CD4-positive, alpha-beta memory T cell (primary cell): ENCODE measurements at regions not wholly inside any gene's neighbourhood (a gene's known extent, or its start where the extent isn't known, plus 50 kb on each side); places are given as distances from the start of the nearest gene placed in this dataset.

ENCODE experiments used
- CTCF ChIA-PET: fragments of 350-600 bp; sonication (Branson Sonifier 250); formaldehyde crosslinking; loops from one replicate; lab custom pipeline; 2021; ENCODE audit warnings: inconsistent platforms; ENCODE audit not compliant: partially characterized antibody; lab: Charles Lee
- POLR2A ChIA-PET: fragments of 350-600 bp; sonication (Branson Sonifier 250); formaldehyde crosslinking; loops from one replicate; lab custom pipeline; 2021; ENCODE audit not compliant: partially characterized antibody; lab: Charles Lee
- DNase-seq, 5 donors: peaks; one replicate each; pipeline versions ENCODE4 v3.0.0 to v3.0.0-alpha.2; 2020 to 2022; ENCODE audit warnings: mixed read lengths in 1 of 5
- H3K27ac ChIP-seq: one replicate; pipeline ENCODE4 v1.7.0; 2013; ENCODE audit warnings: low read depth, low read length
- H3K27me3 ChIP-seq: 2 replicates; pipeline ENCODE4 v1.7.0; 2013; ENCODE audit warnings: mild to moderate bottlenecking, low read length, moderate library complexity; ENCODE audit not compliant: insufficient read depth
- H3K36me3 ChIP-seq: 2 replicates; pipeline ENCODE4 v1.7.0; 2013; ENCODE audit warnings: mild to moderate bottlenecking, low read length, moderate library complexity; ENCODE audit not compliant: insufficient read depth
- H3K4me1 ChIP-seq: 2 replicates; pipeline ENCODE4 v1.7.0; 2013; ENCODE audit warnings: mild to moderate bottlenecking, low read length, moderate library complexity; ENCODE audit not compliant: insufficient read depth
- H3K4me3 ChIP-seq, 2 donors: one replicate each; pipeline ENCODE4 v1.7.0; 2013; ENCODE audit warnings: low read length in 2 of 2, mild to moderate bottlenecking in 1 of 2
- H3K9me3 ChIP-seq, 2 donors: one replicate each; pipeline ENCODE4 v1.7.0; 2013; ENCODE audit warnings: low read length in 2 of 2, control low read depth in 1 of 2; ENCODE audit not compliant: control insufficient read depth in 1 of 2
- H3K27ac Mint-ChIP-seq, 7 donors: one replicate each; pipeline ENCODE4 v1.8.0; 2020 to 2021; ENCODE audit warnings: mixed read lengths in 7 of 7, mild to moderate bottlenecking in 6 of 7, inconsistent platforms in 3 of 7, moderate library complexity in 3 of 7
- H3K27me3 Mint-ChIP-seq, 2 donors: one replicate each; pipeline ENCODE4 v1.8.0; 2020 to 2021; ENCODE audit warnings: mixed read lengths in 2 of 2
- H3K36me3 Mint-ChIP-seq, 2 donors: one replicate each; pipeline ENCODE4 v1.8.0; 2020 to 2021; ENCODE audit warnings: mixed read lengths in 2 of 2, inconsistent platforms in 1 of 2, mild to moderate bottlenecking in 1 of 2
- H3K4me1 Mint-ChIP-seq, 4 donors: one replicate each; pipeline ENCODE4 v1.8.0; 2020 to 2021; ENCODE audit warnings: mixed read lengths in 4 of 4, mild to moderate bottlenecking in 1 of 4
- H3K4me3 Mint-ChIP-seq, 8 donors: one replicate each; pipeline ENCODE4 v1.8.0; 2020 to 2021; ENCODE audit warnings: mixed read lengths in 8 of 8, mild to moderate bottlenecking in 7 of 8, moderate library complexity in 6 of 8, inconsistent platforms in 3 of 8
- H3K9me3 Mint-ChIP-seq, 8 donors: one replicate each; pipeline ENCODE4 v1.8.0; 2020 to 2021; ENCODE audit warnings: mixed read lengths in 8 of 8, mild to moderate bottlenecking in 5 of 8, inconsistent platforms in 3 of 8, moderate library complexity in 1 of 8
- intact Hi-C: fragments of 100-400 bp; cut with micrococcal nuclease; formaldehyde crosslinking; loops from one replicate; pipeline ENCODE4 v1.15.1; 2023

DNA sequence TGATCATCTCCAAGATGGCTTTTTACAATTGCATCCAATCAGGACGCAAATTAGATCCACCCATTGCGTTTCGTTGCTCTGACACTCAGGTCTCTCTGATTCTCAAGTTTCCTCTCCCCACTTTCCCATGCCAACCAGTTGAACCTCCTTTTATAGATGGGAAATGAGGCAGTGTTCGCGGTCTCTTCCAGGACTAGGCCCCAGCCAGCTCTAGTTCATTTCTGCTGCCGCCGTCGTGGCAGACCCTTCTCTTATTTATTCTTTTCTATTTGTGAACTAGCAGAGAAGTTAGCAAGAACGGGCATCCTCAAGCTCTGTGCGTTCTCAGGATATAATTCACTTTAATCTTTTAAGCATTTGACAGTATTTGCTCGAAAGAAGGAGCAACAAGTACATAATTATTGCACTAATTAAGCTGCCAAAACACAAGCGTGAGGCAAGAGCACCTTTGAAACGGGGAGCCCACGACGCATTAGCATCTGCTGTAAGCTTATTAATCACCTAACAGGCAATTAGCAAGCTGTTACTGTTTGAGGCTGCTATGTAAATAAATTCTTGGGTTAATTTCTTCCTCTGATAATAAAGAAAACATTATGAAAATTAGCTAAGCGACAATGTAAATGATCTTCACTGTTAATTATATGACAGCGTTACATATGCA is 246.4 kb upstream of the TLE3 start:
- ChIA-PET CTCF (interaction anchor here (0.7 kb wide), 1 partner anchor 77 kb away, joined by 3 read pairs; no protein-coding TSS in a partner anchor), POLR2A (no interaction called here)
- Mint-ChIP-seq H3K27ac (no peak overlapping the region), H3K4me3 (no peak overlapping the region), H3K36me3 (no peaks in the 10 kb centered on the region), H3K4me1 (no peaks in the 10 kb centered on the region), H3K27me3 (peaks cover 0 to 1% of the 10 kb centered on the region in 2 donors), H3K9me3 (peaks cover 0 to 2% (median 0%) of the 10 kb centered on the region in 8 donors)
- Histone ChIP-seq H3K27me3 (no peaks in the 10 kb centered on the region), H3K27ac (no peak overlapping the region), H3K36me3 (no peaks in the 10 kb centered on the region), H3K4me3 (no peak overlapping the region), H3K4me1 (no peaks in the 10 kb centered on the region), H3K9me3 (no peaks in the 10 kb centered on the region)
- intact Hi-C loops = no loop called here
- no peak for DNase-seq

DNA sequence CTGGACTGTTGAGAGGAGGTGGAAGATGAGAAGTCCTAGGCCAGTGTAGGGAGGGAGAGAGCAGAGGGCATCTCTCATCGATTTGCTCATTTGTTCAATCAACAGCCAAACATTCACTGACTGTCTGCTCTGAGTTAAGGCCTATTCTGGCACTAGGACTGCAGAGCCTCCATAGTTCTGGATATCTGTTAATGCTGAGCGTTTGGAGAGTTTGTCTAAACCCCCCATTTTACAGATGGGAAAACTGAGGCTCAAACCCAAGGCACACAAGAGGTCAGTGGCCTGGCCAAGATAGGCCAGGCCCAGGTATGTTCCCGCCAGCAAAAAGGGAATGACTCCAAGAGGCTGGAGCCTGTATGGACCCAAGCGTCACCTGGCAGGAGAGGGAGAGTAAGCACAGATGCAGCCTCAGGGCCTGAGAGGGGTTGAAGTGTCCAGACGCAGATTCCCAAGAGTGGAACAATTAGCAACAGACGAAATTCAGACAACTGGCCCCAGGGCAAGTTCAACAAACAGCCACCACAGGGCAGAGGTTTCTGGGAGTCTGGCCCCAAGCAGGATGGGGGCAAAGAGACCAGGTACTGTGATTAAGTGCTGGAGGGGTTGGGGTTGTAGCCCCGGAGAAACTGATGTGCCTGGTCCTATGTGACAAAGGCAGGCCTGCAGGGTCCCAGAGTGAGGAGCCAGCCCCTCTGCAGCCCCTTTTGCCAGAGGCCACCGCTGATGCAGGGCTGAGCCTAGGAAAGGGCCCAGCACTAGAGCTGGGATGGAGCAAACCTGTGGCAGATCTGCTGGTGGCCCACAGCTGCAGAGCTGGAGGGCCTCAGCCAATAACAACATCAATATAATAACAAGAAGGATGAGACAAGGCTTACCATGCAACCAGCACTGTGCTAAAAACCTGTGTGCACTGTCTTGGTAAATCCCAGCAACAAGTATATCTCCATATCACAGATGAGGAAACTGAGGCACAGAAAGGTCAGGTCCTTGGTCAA is 245.1 kb upstream of the TLE3 start:
- H3K27me3 ChIP-seq = no peaks in the 10 kb centered on the region
- no peaks in the 10 kb centered on the region for H3K4me1 ChIP-seq
- Mint-ChIP-seq H3K4me1 (no peaks in the 10 kb centered on the region), H3K9me3 (peaks cover 0 to 3% (median 0%) of the 10 kb centered on the region in 8 donors), H3K27me3 (peaks cover 1 to 3% of the 10 kb centered on the region in 2 donors), H3K4me3 (no peak overlapping the region), H3K27ac (no peak overlapping the region), H3K36me3 (no peaks in the 10 kb centered on the region)
- ChIA-PET CTCF (no interaction called here), POLR2A (no interaction called here)
- intact Hi-C loops = no loop called here
- H3K27ac ChIP-seq = no peak overlapping the region
- no peaks in the 10 kb centered on the region for H3K36me3 ChIP-seq
- no peaks in the 10 kb centered on the region for H3K9me3 ChIP-seq
- no peak overlapping the region for H3K4me3 ChIP-seq
- no peak for DNase-seq

DNA sequence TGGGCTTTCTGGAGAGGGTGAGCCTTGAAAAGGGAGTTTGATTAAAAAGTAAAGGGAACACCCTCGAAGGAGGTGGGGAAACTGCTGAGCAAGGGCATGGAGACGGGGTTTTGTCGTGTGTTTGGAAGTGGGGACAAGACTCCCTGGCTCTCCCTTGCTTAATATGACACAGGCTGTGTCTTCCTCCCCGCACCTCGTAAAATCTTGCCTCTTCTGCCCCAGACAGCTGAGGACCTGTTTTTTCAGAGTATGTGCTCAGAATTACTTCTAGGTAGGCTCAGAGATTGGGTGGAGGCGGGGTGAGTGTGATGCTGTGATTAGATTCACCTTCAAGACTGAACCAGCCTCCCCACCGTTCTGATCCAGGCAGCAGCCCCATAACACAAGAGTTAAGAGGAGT is 244.4 kb upstream of the TLE3 start:
- no peak overlapping the region for H3K27ac Mint-ChIP-seq
- Histone ChIP-seq H3K27me3 (no peaks in the 10 kb centered on the region), H3K36me3 (no peaks in the 10 kb centered on the region), H3K27ac (no peak overlapping the region), H3K4me3 (no peak overlapping the region), H3K4me1 (no peaks in the 10 kb centered on the region), H3K9me3 (no peaks in the 10 kb centered on the region)
- H3K4me3 Mint-ChIP-seq = no peak overlapping the region
- no peak for DNase-seq
- CTCF ChIA-PET = no interaction called here
- POLR2A ChIA-PET = interaction anchor here (0.6 kb wide), 1 partner anchor 35 kb away, joined by 3 read pairs; no protein-coding TSS in a partner anchor
- no peaks in the 10 kb centered on the region for H3K4me1 Mint-ChIP-seq
- H3K36me3 Mint-ChIP-seq = no peaks in the 10 kb centered on the region
- H3K27me3 Mint-ChIP-seq = peaks cover 2 to 3% of the 10 kb centered on the region in 2 donors
- H3K9me3 Mint-ChIP-seq = peaks cover 0 to 3% (median 0%) of the 10 kb centered on the region in 8 donors
- intact Hi-C loops = no loop called here

DNA sequence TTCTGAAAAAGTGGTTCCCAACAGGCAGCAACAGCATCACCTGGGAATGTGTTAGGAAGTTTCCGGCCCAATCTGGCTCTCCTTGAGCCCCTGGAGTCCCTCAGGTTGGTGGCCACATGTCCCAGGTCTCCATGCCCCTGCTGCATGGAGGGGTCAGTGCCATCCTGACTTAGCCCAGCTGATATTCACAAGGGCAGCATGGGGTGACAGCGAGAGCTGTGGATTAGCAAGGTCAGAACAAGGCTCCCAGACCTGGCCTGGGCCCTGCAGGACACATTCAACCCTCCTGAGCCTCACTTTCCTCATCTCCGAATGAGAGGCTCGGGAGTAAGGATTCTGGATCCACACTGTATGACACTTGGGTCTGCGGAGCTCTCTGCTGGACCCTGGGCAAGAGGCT is 243.8 kb upstream of the TLE3 start:
- Histone ChIP-seq H3K9me3 (no peaks in the 10 kb centered on the region), H3K4me3 (no peak overlapping the region), H3K27me3 (no peaks in the 10 kb centered on the region), H3K4me1 (no peaks in the 10 kb centered on the region), H3K27ac (no peak overlapping the region), H3K36me3 (no peaks in the 10 kb centered on the region)
- H3K36me3 Mint-ChIP-seq = no peaks in the 10 kb centered on the region
- DNase-seq = no peak
- intact Hi-C loops = no loop called here
- peaks cover 0 to 4% (median 0%) of the 10 kb centered on the region in 8 donors for H3K9me3 Mint-ChIP-seq
- no peaks in the 10 kb centered on the region for H3K4me1 Mint-ChIP-seq
- no peak overlapping the region for H3K4me3 Mint-ChIP-seq
- H3K27me3 Mint-ChIP-seq = peaks cover 2 to 3% of the 10 kb centered on the region in 2 donors
- CTCF ChIA-PET = no interaction called here
- H3K27ac Mint-ChIP-seq = no peak overlapping the region
- POLR2A ChIA-PET = interaction anchor here (0.6 kb wide), 1 partner anchor 35 kb away, joined by 3 read pairs; no protein-coding TSS in a partner anchor

DNA sequence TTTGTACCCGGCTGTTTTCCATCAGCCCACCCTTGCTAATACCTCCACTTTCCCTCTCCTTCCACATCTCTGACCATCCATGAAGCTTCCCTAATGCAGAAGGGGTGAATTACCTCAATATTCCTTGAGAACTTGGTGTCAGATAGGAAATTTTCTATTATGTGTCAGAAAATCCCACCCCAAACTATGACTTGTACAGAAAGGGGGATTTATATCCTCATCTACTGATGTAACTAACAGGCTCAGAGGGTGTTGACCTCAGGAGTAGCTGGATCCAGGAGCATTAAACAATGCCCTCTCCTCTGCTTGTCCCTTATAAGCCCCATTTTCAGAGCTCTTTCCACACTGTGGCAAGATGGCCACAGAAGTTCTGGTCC is 242.8 kb upstream of the TLE3 start:
- Mint-ChIP-seq H3K27me3 (peaks cover 7 to 8% of the 10 kb centered on the region in 2 donors), H3K4me1 (no peaks in the 10 kb centered on the region), H3K9me3 (peaks cover 2 to 14% (median 7%) of the 10 kb centered on the region in 8 donors), H3K27ac (no peak overlapping the region), H3K4me3 (no peak overlapping the region), H3K36me3 (no peaks in the 10 kb centered on the region)
- H3K4me1 ChIP-seq = no peaks in the 10 kb centered on the region
- H3K4me3 ChIP-seq = no peak overlapping the region
- H3K27me3 ChIP-seq = no peaks in the 10 kb centered on the region
- no peak overlapping the region for H3K27ac ChIP-seq
- intact Hi-C loops = no loop called here
- ChIA-PET CTCF (no interaction called here), POLR2A (no interaction called here)
- no peaks in the 10 kb centered on the region for H3K36me3 ChIP-seq
- no peaks in the 10 kb centered on the region for H3K9me3 ChIP-seq
- no peak for DNase-seq

DNA sequence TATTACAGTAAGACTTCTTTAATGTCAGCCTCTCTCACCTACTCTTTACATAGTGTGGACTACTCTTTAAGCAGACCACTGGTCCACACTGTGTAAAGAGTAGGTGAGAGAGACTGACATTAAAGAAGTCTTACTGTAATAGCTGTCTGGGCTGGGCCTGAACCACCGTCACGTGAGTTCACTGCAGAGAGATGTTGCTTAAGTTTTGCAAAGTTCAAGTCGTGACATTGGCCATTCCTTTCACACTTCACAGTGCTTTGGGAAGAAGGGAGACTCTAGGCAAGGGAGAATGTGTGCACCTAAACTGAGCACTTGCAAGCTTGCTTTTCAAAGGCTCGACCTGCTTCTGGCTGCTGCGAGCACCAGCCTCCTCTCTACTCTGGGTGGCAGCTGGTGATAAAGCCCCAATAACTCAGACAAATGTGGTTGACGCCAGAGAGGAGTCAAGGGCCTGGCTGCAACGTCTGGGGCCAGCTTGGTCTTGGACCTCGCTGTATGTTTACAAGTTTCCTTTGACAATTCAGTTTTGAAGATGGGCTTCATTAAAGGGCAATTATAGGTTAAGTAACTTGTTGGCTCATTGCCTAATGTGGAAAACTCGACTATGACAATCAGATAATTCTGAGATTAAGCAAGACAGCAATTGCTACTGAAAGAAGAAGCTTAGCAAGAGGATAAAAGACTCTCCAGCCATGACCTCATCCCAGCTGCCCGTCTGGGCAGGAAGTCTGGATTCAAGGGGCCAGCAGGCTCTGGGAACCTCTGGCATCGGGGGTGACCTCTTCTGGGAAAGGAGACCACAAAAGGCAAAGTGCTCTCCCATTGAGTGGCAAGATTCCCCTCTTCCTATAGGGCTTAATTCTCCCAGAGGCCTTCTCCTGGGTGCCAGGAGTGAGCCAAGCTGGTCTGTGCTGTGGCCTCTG is 242.1 kb upstream of the TLE3 start:
- intact Hi-C loops = no loop called here
- Mint-ChIP-seq H3K27me3 (peaks cover 7 to 8% of the 10 kb centered on the region in 2 donors), H3K9me3 (peaks cover 3 to 21% (median 13%) of the 10 kb centered on the region in 8 donors), H3K4me1 (no peaks in the 10 kb centered on the region), H3K36me3 (no peaks in the 10 kb centered on the region), H3K27ac (no peak overlapping the region), H3K4me3 (no peak overlapping the region)
- H3K27ac ChIP-seq = no peak overlapping the region
- H3K27me3 ChIP-seq = no peaks in the 10 kb centered on the region
- H3K9me3 ChIP-seq = no peaks in the 10 kb centered on the region
- H3K4me1 ChIP-seq = no peaks in the 10 kb centered on the region
- no peaks in the 10 kb centered on the region for H3K36me3 ChIP-seq
- ChIA-PET CTCF (no interaction called here), POLR2A (no interaction called here)
- no peak for DNase-seq
- no peak overlapping the region for H3K4me3 ChIP-seq
